HEK293 (cell line): ENCODE measurements at regions not wholly inside any gene's neighbourhood (a gene's known extent, or its start where the extent isn't known, plus 50 kb on each side); places are given as distances from the start of the nearest gene placed in this dataset.

ENCODE experiments used
- CTCF ChIP-seq: fragments of 450-650 bp; formaldehyde crosslinking; IDR thresholded peaks from 2 replicates; pipeline ENCODE4 v1.5.1; 2016; ENCODE audit warnings: missing biosample characterization, missing genetic modification characterization
- REST ChIP-seq: fragments of 450-650 bp; formaldehyde crosslinking; IDR thresholded peaks from 2 replicates; pipeline ENCODE4 v1.5.1; 2016; ENCODE audit warnings: missing biosample characterization, missing genetic modification characterization
- YY1 ChIP-seq: fragments of 450-650 bp; formaldehyde crosslinking; IDR thresholded peaks from 2 replicates; pipeline ENCODE4 v1.5.1; 2018; ENCODE audit warnings: missing biosample characterization, missing genetic modification characterization
- ZBTB17 ChIP-seq: fragments of 450-650 bp; formaldehyde crosslinking; IDR thresholded peaks from 2 replicates; pipeline ENCODE4 v1.5.1; 2016; ENCODE audit warnings: missing biosample characterization, missing genetic modification characterization
- ZNF302 ChIP-seq: fragments of 450-650 bp; formaldehyde crosslinking; IDR thresholded peaks from 2 replicates; pipeline ENCODE4 v1.5.1; 2016; ENCODE audit warnings: missing biosample characterization, missing genetic modification characterization, low read depth
- ZNF600 ChIP-seq: fragments of 450-650 bp; formaldehyde crosslinking; IDR thresholded peaks from 2 replicates; pipeline ENCODE4 v1.5.1; 2016; ENCODE audit warnings: missing biosample characterization, missing genetic modification characterization

- TF ChIP-seq CTCF, result no peak
- no peak for TF ChIP-seq YY1 (tag by site-specific recombination)
- no peak for TF ChIP-seq ZBTB17 (tag by site-specific recombination)
- TF ChIP-seq ZNF302, result no peak
- TF ChIP-seq REST (tag by site-specific recombination), result no peak
- no peak for TF ChIP-seq ZNF600
Observed at GRCh38 chr3:81152156-81152555, 609.3 kb downstream of the GBE1 start.
